ENCODE measurements at regions not wholly inside any gene's neighbourhood (a gene's known extent, or its start where the extent isn't known, plus 50 kb on each side); places are given as distances from the start of the nearest gene placed in this dataset.

DNA sequence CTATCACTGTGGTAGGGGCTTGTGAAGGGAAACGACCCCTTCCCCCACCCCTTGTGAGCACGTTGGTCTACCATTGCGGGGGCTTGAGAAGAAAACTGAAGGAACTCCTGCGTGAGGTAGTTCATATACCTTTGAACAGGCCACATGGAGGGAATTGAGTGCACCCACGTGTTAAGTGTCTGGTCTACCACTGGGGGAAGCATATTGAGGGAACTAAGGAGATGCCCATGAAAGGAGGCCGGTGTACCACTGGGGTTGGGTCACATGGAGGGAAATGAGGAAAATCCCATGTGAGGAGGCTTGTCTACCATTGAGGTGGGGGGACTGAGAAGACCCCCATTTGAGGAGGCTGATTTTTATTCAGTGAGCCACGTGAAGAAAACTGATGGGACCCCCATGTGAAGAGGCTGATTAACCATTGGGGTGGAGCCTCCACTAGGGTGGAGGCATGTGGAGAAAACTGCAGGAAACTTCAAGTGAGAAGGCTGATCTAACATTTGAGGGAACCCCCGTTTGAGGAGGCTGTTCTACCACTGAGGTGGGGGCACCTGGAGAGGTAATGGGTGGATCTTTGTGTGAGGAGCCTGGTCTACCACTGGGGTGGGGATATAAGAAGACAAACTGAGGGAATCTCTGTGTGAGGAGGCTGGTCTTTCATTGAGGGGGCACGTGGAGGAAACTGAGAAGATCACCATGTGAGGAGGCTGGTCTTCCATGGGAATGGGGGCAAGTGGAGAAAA, 163.2 kb downstream of the FBLN2 start:
- Mint-ChIP-seq H3K9me3 (peaks cover 37% of the 10 kb centered on the region), H3K4me3 (no peak overlapping the region), H3K27ac (no peak overlapping the region), H3K36me3 (ENCODE audit: low read depth) (no peaks in the 10 kb centered on the region), H3K27me3 (peaks cover 6% of the 10 kb centered on the region), H3K4me1 (ENCODE audit: low read depth) (no peaks in the 10 kb centered on the region)
- ChIA-PET CTCF (no interaction called here), POLR2A (no interaction called here)
- TF ChIP-seq, protein P1, sequence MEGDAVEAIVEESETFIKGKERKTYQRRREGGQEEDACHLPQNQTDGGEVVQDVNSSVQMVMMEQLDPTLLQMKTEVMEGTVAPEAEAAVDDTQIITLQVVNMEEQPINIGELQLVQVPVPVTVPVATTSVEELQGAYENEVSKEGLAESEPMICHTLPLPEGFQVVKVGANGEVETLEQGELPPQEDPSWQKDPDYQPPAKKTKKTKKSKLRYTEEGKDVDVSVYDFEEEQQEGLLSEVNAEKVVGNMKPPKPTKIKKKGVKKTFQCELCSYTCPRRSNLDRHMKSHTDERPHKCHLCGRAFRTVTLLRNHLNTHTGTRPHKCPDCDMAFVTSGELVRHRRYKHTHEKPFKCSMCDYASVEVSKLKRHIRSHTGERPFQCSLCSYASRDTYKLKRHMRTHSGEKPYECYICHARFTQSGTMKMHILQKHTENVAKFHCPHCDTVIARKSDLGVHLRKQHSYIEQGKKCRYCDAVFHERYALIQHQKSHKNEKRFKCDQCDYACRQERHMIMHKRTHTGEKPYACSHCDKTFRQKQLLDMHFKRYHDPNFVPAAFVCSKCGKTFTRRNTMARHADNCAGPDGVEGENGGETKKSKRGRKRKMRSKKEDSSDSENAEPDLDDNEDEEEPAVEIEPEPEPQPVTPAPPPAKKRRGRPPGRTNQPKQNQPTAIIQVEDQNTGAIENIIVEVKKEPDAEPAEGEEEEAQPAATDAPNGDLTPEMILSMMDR (IDR thresholded peaks at IDR 0.05), result no peak
- intact Hi-C loops (cut with micrococcal nuclease), result no loop called here
- ATAC-seq (no peak), DNase-seq (no peak)

DNA sequence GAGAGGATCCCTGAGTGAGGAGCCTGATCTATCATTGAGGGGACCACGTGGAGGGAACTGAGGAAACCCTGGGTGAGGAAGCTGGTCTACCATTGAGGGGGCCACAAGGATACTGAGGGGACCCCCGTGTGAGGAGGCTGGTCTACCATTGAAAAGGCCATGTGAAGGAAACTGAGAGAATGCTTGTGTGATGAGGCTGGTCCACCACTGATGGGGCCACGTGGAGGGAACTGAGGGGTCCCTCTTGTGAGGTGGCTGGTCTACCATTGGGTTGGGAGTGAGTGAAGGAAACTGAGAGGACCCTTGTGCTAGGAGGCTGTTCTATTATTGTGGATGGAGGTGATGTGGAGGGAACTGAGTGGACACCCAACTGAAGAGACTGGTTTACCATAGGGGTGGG, 161.3 kb downstream of the FBLN2 start:
- Mint-ChIP-seq H3K9me3 (peaks cover 47% of the 10 kb centered on the region), H3K27ac (no peak overlapping the region)

DNA sequence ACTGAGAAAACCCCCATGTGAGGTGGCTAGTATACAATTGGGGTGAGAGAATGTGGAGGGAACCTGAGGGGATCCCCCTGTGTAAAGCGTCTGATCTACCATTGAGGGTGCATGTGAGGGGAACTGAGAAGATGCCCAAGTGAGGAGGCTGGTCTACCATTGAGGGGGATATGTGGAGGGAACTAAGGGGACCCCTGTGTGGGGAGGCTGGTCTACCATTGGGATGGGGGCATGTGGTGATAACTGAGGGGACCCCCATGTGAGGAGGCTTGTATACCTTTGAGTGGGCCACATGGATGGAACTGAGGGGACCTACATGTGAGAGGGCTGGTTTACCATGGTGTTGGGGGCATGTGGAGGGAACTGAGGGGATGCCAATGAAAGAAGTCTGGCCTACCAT, 160.8 kb downstream of the FBLN2 start:
- peaks cover 2% of the 10 kb centered on the region for H3K36me3 Mint-ChIP-seq (ENCODE audit: low read depth)
- TF ChIP-seq, protein P1 (IDR thresholded peaks at IDR 0.05), result no peak
- H3K27ac Mint-ChIP-seq, result no peak overlapping the region
- ATAC-seq (no peak), DNase-seq (no peak)
- CTCF ChIA-PET, result no interaction called here
- no peak overlapping the region for H3K4me3 Mint-ChIP-seq
- H3K9me3 Mint-ChIP-seq, result peaks cover 50% of the 10 kb centered on the region
- POLR2A ChIA-PET, result no interaction called here
- H3K27me3 Mint-ChIP-seq, result peaks cover 14% of the 10 kb centered on the region
- intact Hi-C loops (cut with micrococcal nuclease), result no loop called here
- no peaks in the 10 kb centered on the region for H3K4me1 Mint-ChIP-seq (ENCODE audit: low read depth)

More for the DNA sequence above, 161.3 kb downstream of the FBLN2 start:
- H3K4me1 Mint-ChIP-seq (ENCODE audit: low read depth), result no peaks in the 10 kb centered on the region
- CTCF ChIA-PET, result no interaction called here
- peaks cover 2% of the 10 kb centered on the region for H3K36me3 Mint-ChIP-seq (ENCODE audit: low read depth)
- no peak for DNase-seq
- POLR2A ChIA-PET, result no interaction called here
- TF ChIP-seq, protein P1 (IDR thresholded peaks at IDR 0.05), result no peak
- peaks cover 11% of the 10 kb centered on the region for H3K27me3 Mint-ChIP-seq
- no peak for ATAC-seq
- H3K4me3 Mint-ChIP-seq, result no peak overlapping the region
- intact Hi-C loops (cut with micrococcal nuclease), result no loop called here

DNA sequence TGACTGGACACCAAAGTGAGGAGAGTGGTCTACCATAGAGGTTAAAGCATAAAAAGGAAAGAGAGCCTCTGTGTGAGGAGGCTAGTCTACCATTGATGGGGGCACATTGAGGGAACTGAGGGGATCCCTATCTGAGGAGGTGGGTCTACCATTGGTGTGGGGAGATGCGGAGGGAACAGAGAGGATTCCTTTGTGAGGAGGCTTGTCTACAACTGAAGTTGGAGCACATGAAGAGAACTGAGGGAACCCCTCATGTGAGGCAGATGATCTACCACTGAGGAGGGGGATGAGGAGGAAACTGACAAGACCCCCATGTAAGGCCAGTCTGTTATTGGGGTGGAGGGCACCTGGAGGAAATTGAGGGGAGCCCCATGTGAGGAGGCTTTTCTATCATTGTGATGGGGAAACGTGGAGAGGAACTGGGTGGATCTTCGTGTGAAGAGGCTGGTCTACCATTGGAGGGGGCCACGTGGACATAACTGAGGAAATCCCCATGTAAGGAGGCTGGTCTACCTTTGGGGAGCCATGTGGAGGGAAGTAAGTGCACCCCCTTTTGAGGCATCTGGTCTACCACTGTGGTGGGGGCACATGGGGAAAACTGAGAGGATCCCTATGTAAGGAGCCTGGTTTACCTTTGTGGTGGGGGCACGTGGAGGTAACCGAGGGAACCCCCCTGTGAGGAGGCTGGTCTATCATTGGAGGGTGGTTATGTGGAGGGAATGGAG, 160.1 kb downstream of the FBLN2 start:
- Mint-ChIP-seq H3K4me1 (ENCODE audit: low read depth) (no peaks in the 10 kb centered on the region), H3K27ac (no peak overlapping the region), H3K36me3 (ENCODE audit: low read depth) (peaks cover 2% of the 10 kb centered on the region), H3K4me3 (no peak overlapping the region), H3K27me3 (peaks cover 15% of the 10 kb centered on the region), H3K9me3 (peaks cover 51% of the 10 kb centered on the region)
- intact Hi-C loops (cut with micrococcal nuclease), result no loop called here
- ChIA-PET POLR2A (no interaction called here), CTCF (no interaction called here)
- DNase-seq (no peak), ATAC-seq (no peak)
- TF ChIP-seq, protein P1 (IDR thresholded peaks at IDR 0.05), result no peak

DNA sequence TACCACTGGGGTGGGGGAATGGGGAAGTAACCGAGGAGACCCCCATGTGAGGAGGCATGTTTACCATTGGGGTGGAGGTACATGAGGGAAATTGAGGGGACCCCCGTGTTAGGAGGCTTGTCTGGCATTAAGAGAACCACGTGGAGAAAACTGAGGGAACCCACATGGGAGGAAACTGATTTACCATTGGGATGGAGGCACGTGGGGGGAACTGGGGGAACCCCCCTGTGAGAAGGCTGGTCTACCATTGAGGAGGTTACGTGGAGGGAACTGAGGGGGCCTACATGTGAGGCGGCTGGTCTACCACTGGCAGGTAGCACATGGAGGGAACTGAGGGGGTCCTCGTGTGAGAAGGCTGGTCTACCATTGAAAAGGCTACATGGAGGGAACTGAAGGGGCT, 159.4 kb downstream of the FBLN2 start:
- DNase-seq (no peak), ATAC-seq (no peak)
- intact Hi-C loops (cut with micrococcal nuclease), result no loop called here
- ChIA-PET POLR2A (no interaction called here), CTCF (no interaction called here)
- no peak overlapping the region for H3K27ac Mint-ChIP-seq
- H3K9me3 Mint-ChIP-seq, result peaks cover 48% of the 10 kb centered on the region
- TF ChIP-seq, protein P1 (IDR thresholded peaks at IDR 0.05), result no peak
- no peak overlapping the region for H3K4me3 Mint-ChIP-seq
- H3K27me3 Mint-ChIP-seq, result peaks cover 19% of the 10 kb centered on the region
- H3K4me1 Mint-ChIP-seq (ENCODE audit: low read depth), result no peaks in the 10 kb centered on the region
- H3K36me3 Mint-ChIP-seq (ENCODE audit: low read depth), result peaks cover 2% of the 10 kb centered on the region
